ENCODE measurements at regions not wholly inside any gene's neighbourhood (a gene's known extent, or its start where the extent isn't known, plus 50 kb on each side); places are given as distances from the start of the nearest gene placed in this dataset.
"Not testable (repeated sequence)": the region's sequence is repeated elsewhere in the genome, so short reads cannot be mapped to it uniquely, and the experiment has no call there.

GRCh38 chr3:5754602-5755001 lies 567.1 kb downstream of the EDEM1 start:
- DNase-seq (ENCODE audit: low spot score): no peak

GRCh38 chr3:5756443-5756842 lies 568.9 kb downstream of the EDEM1 start:
- no peak for DNase-seq (ENCODE audit: low spot score)

- DNase-seq (ENCODE audit: low spot score): no peak
Measured at GRCh38 chr3:5757213-5757804, 569.8 kb downstream of the EDEM1 start.

- DNase-seq (ENCODE audit: low spot score): no peak
Measured at GRCh38 chr3:5758699-5759098, 571.2 kb downstream of the EDEM1 start.

GRCh38 chr3:5762506-5762905 lies 575.0 kb downstream of the EDEM1 start:
- no peak for DNase-seq (ENCODE audit: low spot score)

- no peak for DNase-seq (ENCODE audit: low spot score)
Measured at GRCh38 chr3:5766848-5767247, 579.3 kb downstream of the EDEM1 start.

- DNase-seq (ENCODE audit: low spot score): no peak
Measured at GRCh38 chr3:5767304-5767703, 579.8 kb downstream of the EDEM1 start.

GRCh38 chr3:5768281-5768945 lies 580.9 kb downstream of the EDEM1 start:
- no peak for DNase-seq (ENCODE audit: low spot score)

GRCh38 chr3:5769825-5770224 lies 582.3 kb downstream of the EDEM1 start:
- DNase-seq (ENCODE audit: low spot score): no peak

- no peak for DNase-seq (ENCODE audit: low spot score)
Measured at GRCh38 chr3:5774337-5774736, 586.8 kb downstream of the EDEM1 start.

- not testable (repeated sequence) for DNase-seq (ENCODE audit: low spot score)
Measured at GRCh38 chr3:5775100-5775499, 587.6 kb downstream of the EDEM1 start.

GRCh38 chr3:5784690-5785089 lies 597.2 kb downstream of the EDEM1 start:
- DNase-seq (ENCODE audit: low spot score): no peak

- DNase-seq (ENCODE audit: low spot score): peak; percentile 76
Measured at GRCh38 chr3:5787861-5788488, 600.5 kb downstream of the EDEM1 start.

GRCh38 chr3:5788496-5788895 lies 601.0 kb downstream of the EDEM1 start:
- DNase-seq (ENCODE audit: low spot score): no peak

GRCh38 chr3:5791558-5791957 lies 604.1 kb downstream of the EDEM1 start:
- DNase-seq (ENCODE audit: low spot score): no peak

- DNase-seq (ENCODE audit: low spot score): no peak
Measured at GRCh38 chr3:5796541-5796940, 609.0 kb downstream of the EDEM1 start.

GRCh38 chr3:5798809-5799208 lies 611.3 kb downstream of the EDEM1 start:
- DNase-seq (ENCODE audit: low spot score): no peak

GRCh38 chr3:5799398-5799797 lies 611.9 kb downstream of the EDEM1 start:
- no peak for DNase-seq (ENCODE audit: low spot score)

GRCh38 chr3:5800965-5801364 lies 613.5 kb downstream of the EDEM1 start:
- DNase-seq (ENCODE audit: low spot score): no peak

GRCh38 chr3:5806192-5806591 lies 618.7 kb downstream of the EDEM1 start:
- DNase-seq (ENCODE audit: low spot score): no peak

GRCh38 chr3:5809586-5810246 lies 622.2 kb downstream of the EDEM1 start:
- no peak for DNase-seq (ENCODE audit: low spot score)

- DNase-seq (ENCODE audit: low spot score): no peak
Measured at GRCh38 chr3:5811016-5811415, 623.5 kb downstream of the EDEM1 start.

- DNase-seq (ENCODE audit: low spot score): no peak
Measured at GRCh38 chr3:5813521-5813920, 626.0 kb downstream of the EDEM1 start.
